ENCODE measurements at regions not wholly inside any gene's neighbourhood (a gene's known extent, or its start where the extent isn't known, plus 50 kb on each side); places are given as distances from the start of the nearest gene placed in this dataset.
A peak's percentile ranks its signal among the peaks of the same experiment; 100 is the strongest.

- no peak overlapping the region for H3K4me3 ChIP-seq
- peaks cover 0 to 20% (median 0%) of the 10 kb centered on the region in 5 donors for H3K4me1 ChIP-seq (ENCODE audit: control insufficient read depth in 5 of 5, insufficient read depth in 5 of 5, low read length in 5 of 5)
- DNase-seq (no peak), ATAC-seq (ENCODE audit: insufficient read depth, low FRiP score) (no peak)
- WGBS, 2 donors = 78 to 87% methylated on average over 5 of the region's 5 CpGs
- H3K36me3 ChIP-seq (ENCODE audit: control insufficient read depth in 4 of 4, insufficient read depth in 4 of 4, low read length in 4 of 4) = no peaks in the 10 kb centered on the region
- H3K9me3 ChIP-seq (ENCODE audit: control insufficient read depth in 4 of 4, insufficient read depth in 3 of 4, low read length in 3 of 4) = no peaks in the 10 kb centered on the region
- H3K27me3 ChIP-seq (ENCODE audit: control insufficient read depth in 3 of 3, insufficient read depth in 3 of 3, low read length in 2 of 3) = peaks cover 0 to 10% (median 0%) of the 10 kb centered on the region in 3 donors
- no peak overlapping the region for H3K9ac ChIP-seq (ENCODE audit: insufficient read depth in 1 of 2, low read length in 2 of 2)
- TF ChIP-seq CTCF (IDR thresholded peaks at IDR 0.05; ENCODE audit: control extremely low read depth, extremely low read depth) = no peak
- H3K27ac ChIP-seq (ENCODE audit: low read depth in 1 of 2, low read length in 1 of 2) = no peak overlapping the region
Measured at GRCh38 chr20:61138566-61138965, 113.5 kb upstream of the CDH4 start.

GRCh38 chr20:61139031-61139430 is 113.0 kb upstream of the CDH4 start:
- H3K9me3 ChIP-seq (ENCODE audit: control insufficient read depth in 4 of 4, insufficient read depth in 3 of 4, low read length in 3 of 4) = no peaks in the 10 kb centered on the region
- no peak overlapping the region for H3K4me3 ChIP-seq
- WGBS, 2 donors = 71 to 78% methylated on average over 4 of the region's 4 CpGs
- H3K9ac ChIP-seq (ENCODE audit: insufficient read depth in 1 of 2, low read length in 2 of 2) = no peak overlapping the region
- ATAC-seq (ENCODE audit: insufficient read depth, low FRiP score) = no peak
- TF ChIP-seq CTCF (IDR thresholded peaks at IDR 0.05; ENCODE audit: control extremely low read depth, extremely low read depth) = no peak
- peaks cover 0 to 17% (median 0%) of the 10 kb centered on the region in 5 donors for H3K4me1 ChIP-seq (ENCODE audit: control insufficient read depth in 5 of 5, insufficient read depth in 5 of 5, low read length in 5 of 5)
- no peaks in the 10 kb centered on the region for H3K36me3 ChIP-seq (ENCODE audit: control insufficient read depth in 4 of 4, insufficient read depth in 4 of 4, low read length in 4 of 4)
- DNase-seq = no peak
- H3K27me3 ChIP-seq (ENCODE audit: control insufficient read depth in 3 of 3, insufficient read depth in 3 of 3, low read length in 2 of 3) = peaks cover 0 to 10% (median 0%) of the 10 kb centered on the region in 3 donors
- H3K27ac ChIP-seq (ENCODE audit: low read depth in 1 of 2, low read length in 1 of 2) = no peak overlapping the region

- WGBS, 2 donors = 87 to 88% methylated on average over 4 of the region's 4 CpGs
- H3K36me3 ChIP-seq (ENCODE audit: control insufficient read depth in 4 of 4, insufficient read depth in 4 of 4, low read length in 4 of 4) = no peaks in the 10 kb centered on the region
- H3K27ac ChIP-seq (ENCODE audit: low read depth in 1 of 2, low read length in 1 of 2) = no peak overlapping the region
- ATAC-seq (ENCODE audit: insufficient read depth, low FRiP score) (no peak), DNase-seq (no peak)
- no peak for TF ChIP-seq CTCF (IDR thresholded peaks at IDR 0.05; ENCODE audit: control extremely low read depth, extremely low read depth)
- no peak overlapping the region for H3K4me3 ChIP-seq
- no peaks in the 10 kb centered on the region for H3K27me3 ChIP-seq (ENCODE audit: control insufficient read depth in 3 of 3, insufficient read depth in 3 of 3, low read length in 2 of 3)
- H3K4me1 ChIP-seq (ENCODE audit: control insufficient read depth in 5 of 5, insufficient read depth in 5 of 5, low read length in 5 of 5) = peaks cover 0 to 8% (median 0%) of the 10 kb centered on the region in 5 donors
- no peak overlapping the region for H3K9ac ChIP-seq (ENCODE audit: insufficient read depth in 1 of 2, low read length in 2 of 2)
- peaks cover 0 to 1% (median 0%) of the 10 kb centered on the region in 4 donors for H3K9me3 ChIP-seq (ENCODE audit: control insufficient read depth in 4 of 4, insufficient read depth in 3 of 4, low read length in 3 of 4)
Measured at GRCh38 chr20:61140576-61140975, 111.5 kb upstream of the CDH4 start.

- no peak overlapping the region for H3K4me3 ChIP-seq
- DNase-seq (peak; percentile 57 to 69 (median 65)), ATAC-seq (ENCODE audit: insufficient read depth, low FRiP score) (no peak)
- H3K27me3 ChIP-seq (ENCODE audit: control insufficient read depth in 3 of 3, insufficient read depth in 3 of 3, low read length in 2 of 3) = no peaks in the 10 kb centered on the region
- 58 to 64% methylated on average over 4 of the region's 4 CpGs for WGBS, 2 donors
- H3K9ac ChIP-seq (ENCODE audit: insufficient read depth in 1 of 2, low read length in 2 of 2) = no peak overlapping the region
- peaks cover 0 to 8% (median 4%) of the 10 kb centered on the region in 5 donors for H3K4me1 ChIP-seq (ENCODE audit: control insufficient read depth in 5 of 5, insufficient read depth in 5 of 5, low read length in 5 of 5)
- H3K36me3 ChIP-seq (ENCODE audit: control insufficient read depth in 4 of 4, insufficient read depth in 4 of 4, low read length in 4 of 4) = no peaks in the 10 kb centered on the region
- H3K27ac ChIP-seq (ENCODE audit: low read depth in 1 of 2, low read length in 1 of 2) = no peak overlapping the region
- no peak for TF ChIP-seq CTCF (IDR thresholded peaks at IDR 0.05; ENCODE audit: control extremely low read depth, extremely low read depth)
- H3K9me3 ChIP-seq (ENCODE audit: control insufficient read depth in 4 of 4, insufficient read depth in 3 of 4, low read length in 3 of 4) = peaks cover 0 to 3% (median under 1%) of the 10 kb centered on the region in 4 donors
Measured at GRCh38 chr20:61146023-61146422, 106.0 kb upstream of the CDH4 start.

All from lung (tissue), 11 donors.